ENCODE measurements at regions not wholly inside any gene's neighbourhood (a gene's known extent, or its start where the extent isn't known, plus 50 kb on each side); places are given as distances from the start of the nearest gene placed in this dataset.

GRCh38 chr13:105972306-105972721 lies 563.1 kb downstream of the EFNB2 start:
- no peaks in the 10 kb centered on the region for H3K27me3 ChIP-seq
- peak overlapping the region; percentile 40 for H3K4me2 ChIP-seq
- 34% methylated on average over 7 of the region's 7 CpGs for WGBS (ENCODE audit: low lambda C conversion rate, missing lambda C conversion rate)

GRCh38 chr13:105971738-105972137 lies 563.7 kb downstream of the EFNB2 start:
- no peaks in the 10 kb centered on the region for H3K27me3 ChIP-seq
- H3K4me1 ChIP-seq (ENCODE audit: insufficient read depth) = peaks cover 32% of the 10 kb centered on the region
- DNase-seq (ENCODE audit: low spot score) = no peak
- peak overlapping the region; percentile 40 for H3K4me2 ChIP-seq
- H3K36me3 ChIP-seq (replicated peaks; ENCODE audit: insufficient read depth, low read depth) = no peaks in the 10 kb centered on the region
- TF ChIP-seq EZH2phosphoT487 (IDR thresholded peaks at IDR 0.05; ENCODE audit: low read depth, severe bottlenecking, unreplicated experiment) = no peak
- TF ChIP-seq, protein P1, sequence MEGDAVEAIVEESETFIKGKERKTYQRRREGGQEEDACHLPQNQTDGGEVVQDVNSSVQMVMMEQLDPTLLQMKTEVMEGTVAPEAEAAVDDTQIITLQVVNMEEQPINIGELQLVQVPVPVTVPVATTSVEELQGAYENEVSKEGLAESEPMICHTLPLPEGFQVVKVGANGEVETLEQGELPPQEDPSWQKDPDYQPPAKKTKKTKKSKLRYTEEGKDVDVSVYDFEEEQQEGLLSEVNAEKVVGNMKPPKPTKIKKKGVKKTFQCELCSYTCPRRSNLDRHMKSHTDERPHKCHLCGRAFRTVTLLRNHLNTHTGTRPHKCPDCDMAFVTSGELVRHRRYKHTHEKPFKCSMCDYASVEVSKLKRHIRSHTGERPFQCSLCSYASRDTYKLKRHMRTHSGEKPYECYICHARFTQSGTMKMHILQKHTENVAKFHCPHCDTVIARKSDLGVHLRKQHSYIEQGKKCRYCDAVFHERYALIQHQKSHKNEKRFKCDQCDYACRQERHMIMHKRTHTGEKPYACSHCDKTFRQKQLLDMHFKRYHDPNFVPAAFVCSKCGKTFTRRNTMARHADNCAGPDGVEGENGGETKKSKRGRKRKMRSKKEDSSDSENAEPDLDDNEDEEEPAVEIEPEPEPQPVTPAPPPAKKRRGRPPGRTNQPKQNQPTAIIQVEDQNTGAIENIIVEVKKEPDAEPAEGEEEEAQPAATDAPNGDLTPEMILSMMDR (IDR thresholded peaks at IDR 0.05; ENCODE audit: poor library complexity) = no peak
- H2AFZ ChIP-seq = no peak overlapping the region
- no peaks in the 10 kb centered on the region for H3K79me2 ChIP-seq
- H3K9me3 ChIP-seq (ENCODE audit: low read depth) = no peaks in the 10 kb centered on the region
- H3K4me3 ChIP-seq = no peak overlapping the region
- H3K27ac ChIP-seq = peak overlapping the region; percentile 53
- WGBS (ENCODE audit: low lambda C conversion rate, missing lambda C conversion rate) = 44% methylated on average over 3 of the region's 3 CpGs
- no peaks in the 10 kb centered on the region for H3K9me2 ChIP-seq (replicated peaks; ENCODE audit: insufficient read depth)
- no peaks in the 10 kb centered on the region for H4K20me1 ChIP-seq (ENCODE audit: insufficient read depth, poor library complexity, severe bottlenecking)

More at GRCh38 chr13:105972306-105972721, 563.1 kb downstream of the EFNB2 start:
- TF ChIP-seq, protein P1 (IDR thresholded peaks at IDR 0.05; ENCODE audit: poor library complexity) = no peak
- no peak for TF ChIP-seq EZH2 (IDR thresholded peaks at IDR 0.05; ENCODE audit: borderline replicate concordance)
- no peak for TF ChIP-seq EZH2phosphoT487 (IDR thresholded peaks at IDR 0.05; ENCODE audit: low read depth, severe bottlenecking, unreplicated experiment)
- no peak overlapping the region for H2AFZ ChIP-seq
- peaks cover 32% of the 10 kb centered on the region for H3K4me1 ChIP-seq (ENCODE audit: insufficient read depth)
- no peaks in the 10 kb centered on the region for H3K9me2 ChIP-seq (replicated peaks; ENCODE audit: insufficient read depth)
- no peak overlapping the region for H3K4me3 ChIP-seq
- H3K9me3 ChIP-seq (ENCODE audit: low read depth) = no peaks in the 10 kb centered on the region
- peak overlapping the region; percentile 53 for H3K27ac ChIP-seq
- peak; percentile 34 for DNase-seq (ENCODE audit: low spot score)
- H3K36me3 ChIP-seq (replicated peaks; ENCODE audit: insufficient read depth, low read depth) = no peaks in the 10 kb centered on the region
- H4K20me1 ChIP-seq (ENCODE audit: insufficient read depth, poor library complexity, severe bottlenecking) = no peaks in the 10 kb centered on the region
- no peaks in the 10 kb centered on the region for H3K79me2 ChIP-seq

GRCh38 chr13:105971312-105971711 lies 564.1 kb downstream of the EFNB2 start:
- TF ChIP-seq, protein P1 (IDR thresholded peaks at IDR 0.05; ENCODE audit: poor library complexity) = no peak
- TF ChIP-seq EZH2phosphoT487 (IDR thresholded peaks at IDR 0.05; ENCODE audit: low read depth, severe bottlenecking, unreplicated experiment) (no peak), EZH2 (IDR thresholded peaks at IDR 0.05; ENCODE audit: borderline replicate concordance) (no peak)
- Histone ChIP-seq H3K4me2 (peak overlapping the region; percentile 40), H3K27ac (peak overlapping the region; percentile 53), H3K4me1 (ENCODE audit: insufficient read depth) (peaks cover 32% of the 10 kb centered on the region), H3K79me2 (no peaks in the 10 kb centered on the region), H3K9me2 (replicated peaks; ENCODE audit: insufficient read depth) (no peaks in the 10 kb centered on the region), H3K36me3 (replicated peaks; ENCODE audit: insufficient read depth, low read depth) (no peaks in the 10 kb centered on the region), H2AFZ (no peak overlapping the region), H3K27me3 (no peaks in the 10 kb centered on the region), H4K20me1 (ENCODE audit: insufficient read depth, poor library complexity, severe bottlenecking) (no peaks in the 10 kb centered on the region), H3K9me3 (ENCODE audit: low read depth) (no peaks in the 10 kb centered on the region), H3K4me3 (no peak overlapping the region)
- DNase-seq (ENCODE audit: low spot score) = peak; percentile 28
- WGBS (ENCODE audit: low lambda C conversion rate, missing lambda C conversion rate) = 52% methylated on average over 4 of the region's 4 CpGs

- WGBS (ENCODE audit: low lambda C conversion rate, missing lambda C conversion rate) = 4% methylated on average over 4 of the region's 4 CpGs
- peak overlapping the region; percentile 52 for H3K4me2 ChIP-seq
- H3K27me3 ChIP-seq = no peaks in the 10 kb centered on the region
- peaks cover 32% of the 10 kb centered on the region for H3K4me1 ChIP-seq (ENCODE audit: insufficient read depth)
- peak; percentile 57 for DNase-seq (ENCODE audit: low spot score)
- no peaks in the 10 kb centered on the region for H4K20me1 ChIP-seq (ENCODE audit: insufficient read depth, poor library complexity, severe bottlenecking)
- TF ChIP-seq, protein P1 (IDR thresholded peaks at IDR 0.05; ENCODE audit: poor library complexity) = no peak
- TF ChIP-seq EZH2phosphoT487 (IDR thresholded peaks at IDR 0.05; ENCODE audit: low read depth, severe bottlenecking, unreplicated experiment) = no peak
- no peak for TF ChIP-seq EZH2 (IDR thresholded peaks at IDR 0.05; ENCODE audit: borderline replicate concordance)
- no peaks in the 10 kb centered on the region for H3K9me2 ChIP-seq (replicated peaks; ENCODE audit: insufficient read depth)
- H2AFZ ChIP-seq = no peak overlapping the region
- no peaks in the 10 kb centered on the region for H3K79me2 ChIP-seq
- H3K9me3 ChIP-seq (ENCODE audit: low read depth) = no peaks in the 10 kb centered on the region
- peak overlapping the region; percentile 1 for H3K27ac ChIP-seq
- H3K4me3 ChIP-seq = no peak overlapping the region
- H3K36me3 ChIP-seq (replicated peaks; ENCODE audit: insufficient read depth, low read depth) = no peaks in the 10 kb centered on the region
Observed at GRCh38 chr13:105969761-105970160, 565.7 kb downstream of the EFNB2 start.

All from hepatocyte (in vitro differentiated cells).